SK-N-SH (cell line): ENCODE measurements at regions not wholly inside any gene's neighbourhood (a gene's known extent, or its start where the extent isn't known, plus 50 kb on each side); places are given as distances from the start of the nearest gene placed in this dataset.

Source experiments
- CTCF ChIA-PET: fragments of 300-600, 350-600 bp; formaldehyde crosslinking; extraction: SDS; loops from one replicate; lab custom pipeline; 2021; lab: Yijun Ruan, JAX
- POLR2A ChIA-PET: fragments of 350-600 bp; sonication (Branson Sonifier 250); formaldehyde crosslinking; extraction: SDS; loops from one replicate; lab custom pipeline; 2020; ENCODE audit warnings: antibody characterized with exemption, inconsistent platforms; lab: Yijun Ruan, JAX
- DNase-seq: peaks from one replicate; pipeline ENCODE4 v3.0.0; 2012
- H2AFZ ChIP-seq: fragments of 200-600 bp; sonication (generic); 2 replicates; pipeline ENCODE4 v1.8.1; 2016; ENCODE audit warnings: antibody characterized with exemption, mild to moderate bottlenecking, low read depth
- H3F3A ChIP-seq: fragments of 200-600 bp; sonication (generic); replicated peaks from 2 replicates; pipeline ENCODE3; 2016; ENCODE audit warnings: antibody characterized with exemption, mild to moderate bottlenecking; ENCODE audit not compliant: insufficient read depth
- H3K27ac ChIP-seq, 2 experiments: fragments of 200-500 bp in 1 of 2; fragments of 200-600 bp in 1 of 2; sonication (Bioruptor generic) in 1 of 2; sonication (generic), shearing (Covaris generic) in 1 of 2; 2 replicates each; pipeline versions ENCODE4 v1.5.1 to v1.6.1; 2014 to 2016; ENCODE audit warnings: low read depth in 2 of 2, inconsistent platforms in 1 of 2, low read length in 1 of 2, mild to moderate bottlenecking in 1 of 2, mixed read lengths in 1 of 2
- H3K27me3 ChIP-seq: fragments of 200-600 bp; sonication (generic), shearing (Covaris generic); 2 replicates; pipeline ENCODE4 v1.6.1; 2016; ENCODE audit warnings: mixed run types; ENCODE audit not compliant: insufficient read depth
- H3K36me3 ChIP-seq, 2 experiments: fragments of 200-500 bp in 1 of 2; fragments of 200-600 bp in 1 of 2; sonication (Bioruptor generic) in 1 of 2; sonication (generic) in 1 of 2; replicated peaks in 1 of 2; 2 replicates each; pipeline versions ENCODE3 to v1.5.1; 2014 to 2016; ENCODE audit warnings: low read length in 1 of 2, mild to moderate bottlenecking in 1 of 2; ENCODE audit not compliant: insufficient read depth in 2 of 2, control insufficient read depth in 1 of 2
- H3K4me1 ChIP-seq, 2 experiments: fragments of 200-500 bp in 1 of 2; fragments of 200-600 bp in 1 of 2; sonication (Bioruptor generic) in 1 of 2; sonication (generic), shearing (Covaris generic) in 1 of 2; 2 replicates each; pipeline versions ENCODE4 v1.5.1 to v1.6.1; 2014 to 2016; ENCODE audit warnings: low read depth in 1 of 2, low read length in 1 of 2, mixed run types in 1 of 2; ENCODE audit not compliant: insufficient read depth in 2 of 2, control insufficient read depth in 1 of 2
- H3K4me2 ChIP-seq: fragments of 200-600 bp; sonication (generic), shearing (Covaris generic); 2 replicates; pipeline ENCODE4 v1.6.1; 2017; ENCODE audit warnings: mixed run types
- H3K4me3 ChIP-seq, 2 experiments: fragments of 200-500 bp in 1 of 2; fragments of 200-600 bp in 1 of 2; sonication (Bioruptor generic) in 1 of 2; sonication (generic), shearing (Covaris generic) in 1 of 2; 2 replicates each; pipeline versions ENCODE4 v1.5.1 to v1.8.1; 2014 to 2016; ENCODE audit warnings: low read depth in 2 of 2, inconsistent platforms in 1 of 2, low read length in 1 of 2, mild to moderate bottlenecking in 1 of 2, mixed read lengths in 1 of 2, moderate library complexity in 1 of 2
- H3K79me2 ChIP-seq: fragments of 200-600 bp; sonication (generic); 2 replicates; pipeline ENCODE4 v1.8.1; 2017; ENCODE audit warnings: mild to moderate bottlenecking; ENCODE audit not compliant: insufficient read depth
- H3K9ac ChIP-seq: fragments of 200-600 bp; sonication (generic); 2 replicates; pipeline ENCODE4 v1.6.1; 2017; ENCODE audit warnings: mixed run types
- H3K9me2 ChIP-seq: fragments of 200-600 bp; sonication (generic); 2 replicates; pipeline ENCODE4 v1.6.1; 2017; ENCODE audit warnings: mixed run types
- H3K9me3 ChIP-seq: fragments of 200-600 bp; sonication (generic); 2 replicates; pipeline ENCODE4 v1.6.1; 2017; ENCODE audit warnings: mixed run types, mild to moderate bottlenecking, moderate library complexity
- H4K20me1 ChIP-seq: fragments of 200-600 bp; sonication (generic); 2 replicates; pipeline ENCODE4 v1.6.1; 2017; ENCODE audit warnings: mild to moderate bottlenecking, mixed run types; ENCODE audit not compliant: insufficient read depth
- CHD2 ChIP-seq: fragments of 150-350 bp; IDR thresholded peaks from 2 replicates; pipeline ENCODE4 v1.6.1; 2018; ENCODE audit warnings: low read length; ENCODE audit not compliant: partially characterized antibody
- FOXM1 ChIP-seq: IDR thresholded peaks from 2 replicates; pipeline ENCODE4 v1.4.0; 2012; ENCODE audit warnings: low read depth, mild to moderate bottlenecking
- JUND ChIP-seq: IDR thresholded peaks from 2 replicates; pipeline ENCODE4 v1.4.0; 2012
- POLR2AphosphoS5 ChIP-seq: IDR thresholded peaks from 2 replicates; pipeline ENCODE4 v1.6.1; 2012; ENCODE audit warnings: low read depth, low read length
- RAD21 ChIP-seq: IDR thresholded peaks from 2 replicates; pipeline ENCODE4 v1.6.1; 2012; ENCODE audit warnings: mild to moderate bottlenecking, low read length
- RCOR1 ChIP-seq: fragments of 150-350 bp; IDR thresholded peaks from 2 replicates; pipeline ENCODE4 v1.6.1; 2017; ENCODE audit warnings: antibody characterized with exemption, low read length
- SMC3 ChIP-seq: IDR thresholded peaks from 2 replicates; pipeline ENCODE4 v1.6.1; 2012; ENCODE audit warnings: low read depth, low read length, improper control_type of control experiment
- TCF12 ChIP-seq: IDR thresholded peaks from 2 replicates; pipeline ENCODE4 v1.4.0; 2012
- TEAD4 ChIP-seq: IDR thresholded peaks from 2 replicates; pipeline ENCODE4 v1.4.0; 2012; ENCODE audit warnings: mild to moderate bottlenecking, borderline replicate concordance; ENCODE audit not compliant: insufficient read depth
- WGBS: methylation state at CpG from one replicate; pipeline ENCODE4 v1.1.6; 2017; ENCODE audit warnings: low lambda C conversion rate; 5-methylcytosine and 5-hydroxymethylcytosine counted together
- TF ChIP-seq, protein P1 (sequence below): fragments of 200-600 bp; sonication (generic); IDR thresholded peaks from 2 replicates; pipeline ENCODE4 v1.6.1; 2017; ENCODE audit warnings: antibody characterized with exemption, mild to moderate bottlenecking, moderate library complexity
- TF ChIP-seq, protein P2 (sequence below): IDR thresholded peaks from 2 replicates; pipeline ENCODE4 v1.4.0; 2012; ENCODE audit warnings: low read depth

- POLR2A ChIA-PET, result no interaction called here
- CTCF ChIA-PET, result interaction anchor here (0.9 kb wide), 1 partner anchor 9 kb away, joined by 3 read pairs; no protein-coding TSS in a partner anchor
- TF ChIP-seq JUND (no peak), POLR2AphosphoS5 (no peak), SMC3 (no peak), CHD2 (no peak), TCF12 (no peak), TEAD4 (no peak)
- TF ChIP-seq, protein P1, sequence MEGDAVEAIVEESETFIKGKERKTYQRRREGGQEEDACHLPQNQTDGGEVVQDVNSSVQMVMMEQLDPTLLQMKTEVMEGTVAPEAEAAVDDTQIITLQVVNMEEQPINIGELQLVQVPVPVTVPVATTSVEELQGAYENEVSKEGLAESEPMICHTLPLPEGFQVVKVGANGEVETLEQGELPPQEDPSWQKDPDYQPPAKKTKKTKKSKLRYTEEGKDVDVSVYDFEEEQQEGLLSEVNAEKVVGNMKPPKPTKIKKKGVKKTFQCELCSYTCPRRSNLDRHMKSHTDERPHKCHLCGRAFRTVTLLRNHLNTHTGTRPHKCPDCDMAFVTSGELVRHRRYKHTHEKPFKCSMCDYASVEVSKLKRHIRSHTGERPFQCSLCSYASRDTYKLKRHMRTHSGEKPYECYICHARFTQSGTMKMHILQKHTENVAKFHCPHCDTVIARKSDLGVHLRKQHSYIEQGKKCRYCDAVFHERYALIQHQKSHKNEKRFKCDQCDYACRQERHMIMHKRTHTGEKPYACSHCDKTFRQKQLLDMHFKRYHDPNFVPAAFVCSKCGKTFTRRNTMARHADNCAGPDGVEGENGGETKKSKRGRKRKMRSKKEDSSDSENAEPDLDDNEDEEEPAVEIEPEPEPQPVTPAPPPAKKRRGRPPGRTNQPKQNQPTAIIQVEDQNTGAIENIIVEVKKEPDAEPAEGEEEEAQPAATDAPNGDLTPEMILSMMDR, result no peak
Measured at GRCh38 chr1:88311265-88311664, 372.8 kb upstream of the PKN2 start.

DNA sequence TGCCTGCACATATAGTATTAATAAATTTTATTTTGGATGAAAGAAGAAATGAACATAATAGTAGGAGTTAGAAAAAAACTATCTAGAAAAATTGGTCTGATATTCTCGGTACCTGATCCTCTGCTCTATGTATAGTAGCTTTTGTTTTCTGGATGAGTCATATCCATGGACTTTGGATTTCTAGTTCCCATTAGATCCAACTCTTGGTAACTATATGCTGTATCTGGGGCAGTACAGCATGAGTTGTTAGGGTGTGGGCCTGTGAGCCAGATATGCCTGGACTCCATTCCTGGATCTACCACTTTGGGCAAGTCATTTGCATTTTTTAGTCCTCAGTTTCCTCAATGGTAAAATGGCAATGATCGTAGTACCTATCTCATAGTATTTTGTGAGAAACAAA, 372.2 kb upstream of the PKN2 start:
- ChIA-PET POLR2A (no interaction called here), CTCF (no interaction called here)
- H3K4me3 ChIP-seq, result no peak overlapping the region
- TF ChIP-seq TEAD4 (no peak), FOXM1 (no peak), RCOR1 (no peak), RAD21 (no peak), TCF12 (no peak), POLR2AphosphoS5 (no peak)
- TF ChIP-seq, protein P1, result no peak
- TF ChIP-seq, protein P2, sequence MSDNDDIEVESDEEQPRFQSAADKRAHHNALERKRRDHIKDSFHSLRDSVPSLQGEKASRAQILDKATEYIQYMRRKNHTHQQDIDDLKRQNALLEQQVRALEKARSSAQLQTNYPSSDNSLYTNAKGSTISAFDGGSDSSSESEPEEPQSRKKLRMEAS, result no peak
- no peak overlapping the region for H3K9ac ChIP-seq
- H3K4me1 ChIP-seq, result no peaks in the 10 kb centered on the region
- H2AFZ ChIP-seq, result no peak overlapping the region
- WGBS, result 13% methylated on average over 2 of the region's 2 CpGs
- no peaks in the 10 kb centered on the region for H3K9me2 ChIP-seq
- H4K20me1 ChIP-seq, result no peaks in the 10 kb centered on the region
- no peak for DNase-seq
- H3F3A ChIP-seq, result no peaks in the 10 kb centered on the region
- peaks cover 4% of the 10 kb centered on the region; the same call in 1 of the 2 replicates for H3K9me3 ChIP-seq
- H3K27me3 ChIP-seq, result no peaks in the 10 kb centered on the region
- H3K4me2 ChIP-seq, result no peak overlapping the region
- no peak overlapping the region for H3K27ac ChIP-seq
- no peaks in the 10 kb centered on the region for H3K79me2 ChIP-seq
- no peaks in the 10 kb centered on the region for H3K36me3 ChIP-seq

More at GRCh38 chr1:88311265-88311664, 372.8 kb upstream of the PKN2 start:
- no peaks in the 10 kb centered on the region for H4K20me1 ChIP-seq
- H2AFZ ChIP-seq, result no peak overlapping the region
- H3K27me3 ChIP-seq, result no peaks in the 10 kb centered on the region
- DNase-seq, result no peak
- no peak overlapping the region for H3K4me3 ChIP-seq
- 13% methylated on average over 1 of the region's 1 CpG for WGBS
- H3K9me3 ChIP-seq, result peaks cover 4% of the 10 kb centered on the region; the same call in 1 of the 2 replicates
- H3K4me2 ChIP-seq, result no peak overlapping the region
- no peak overlapping the region for H3K9ac ChIP-seq
- H3F3A ChIP-seq, result no peaks in the 10 kb centered on the region
- no peaks in the 10 kb centered on the region for H3K36me3 ChIP-seq
- no peaks in the 10 kb centered on the region for H3K9me2 ChIP-seq
- no peak overlapping the region for H3K27ac ChIP-seq
- H3K4me1 ChIP-seq, result no peaks in the 10 kb centered on the region
- H3K79me2 ChIP-seq, result no peaks in the 10 kb centered on the region
